ENCODE measurements at regions not wholly inside any gene's neighbourhood (a gene's known extent, or its start where the extent isn't known, plus 50 kb on each side); places are given as distances from the start of the nearest gene placed in this dataset.

DNA sequence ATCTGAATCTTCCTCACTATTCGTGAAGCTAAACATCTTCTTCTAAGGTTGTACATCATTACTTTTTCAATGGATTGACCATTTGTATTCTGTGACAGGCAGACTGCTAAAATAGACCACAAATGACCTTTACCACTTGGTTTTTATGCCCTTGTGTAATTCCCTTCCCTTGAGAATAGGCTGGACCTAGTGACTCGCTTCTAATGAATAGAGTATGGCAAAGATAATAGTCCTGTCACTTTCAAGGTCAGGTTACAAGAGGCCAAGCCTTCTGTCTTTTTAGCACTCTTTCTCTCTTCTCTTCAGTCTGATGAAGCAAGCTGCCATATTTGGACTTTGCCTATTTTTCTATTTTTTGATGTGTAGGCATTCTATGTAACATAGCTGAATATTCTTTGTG lies 492.9 kb downstream of the SOX6 start:
- DNase-seq, result no peak

DNA sequence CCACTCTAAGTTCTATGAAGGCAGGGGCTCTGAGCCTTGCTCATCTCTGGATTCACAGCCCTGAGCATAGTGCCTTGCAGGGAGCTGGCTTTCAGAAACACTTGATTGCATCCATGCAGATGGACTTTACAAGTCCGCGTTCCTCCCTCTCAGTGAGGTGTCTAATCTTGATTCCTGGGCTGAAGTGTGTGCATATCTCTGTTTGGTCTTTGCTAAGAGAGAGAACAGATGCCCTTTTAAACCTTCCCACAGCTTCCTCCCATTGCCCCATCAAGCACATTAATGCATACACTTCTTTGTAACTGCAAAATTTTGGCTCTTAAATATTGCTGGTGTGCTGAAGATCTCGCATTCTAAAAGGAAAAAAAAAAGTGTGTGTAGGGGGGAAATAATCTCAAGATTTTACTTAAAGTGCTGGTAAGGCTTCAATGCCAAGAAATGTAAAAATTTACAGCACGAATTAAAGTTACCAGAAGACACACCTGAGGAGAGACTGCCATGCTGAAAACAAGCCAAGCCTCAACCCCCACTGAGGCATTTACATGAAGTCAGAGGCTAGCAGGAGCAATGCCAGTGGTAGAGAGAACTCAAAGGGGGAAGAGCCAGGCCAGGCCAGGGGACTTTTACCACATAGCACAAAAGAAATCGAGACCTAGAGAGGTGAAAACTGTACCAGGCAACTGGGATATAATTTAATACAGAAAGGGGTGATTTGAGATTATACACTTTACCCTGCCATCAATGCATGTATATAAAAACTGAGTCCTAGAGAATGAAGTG lies 492.1 kb downstream of the SOX6 start:
- no peak for DNase-seq

DNA sequence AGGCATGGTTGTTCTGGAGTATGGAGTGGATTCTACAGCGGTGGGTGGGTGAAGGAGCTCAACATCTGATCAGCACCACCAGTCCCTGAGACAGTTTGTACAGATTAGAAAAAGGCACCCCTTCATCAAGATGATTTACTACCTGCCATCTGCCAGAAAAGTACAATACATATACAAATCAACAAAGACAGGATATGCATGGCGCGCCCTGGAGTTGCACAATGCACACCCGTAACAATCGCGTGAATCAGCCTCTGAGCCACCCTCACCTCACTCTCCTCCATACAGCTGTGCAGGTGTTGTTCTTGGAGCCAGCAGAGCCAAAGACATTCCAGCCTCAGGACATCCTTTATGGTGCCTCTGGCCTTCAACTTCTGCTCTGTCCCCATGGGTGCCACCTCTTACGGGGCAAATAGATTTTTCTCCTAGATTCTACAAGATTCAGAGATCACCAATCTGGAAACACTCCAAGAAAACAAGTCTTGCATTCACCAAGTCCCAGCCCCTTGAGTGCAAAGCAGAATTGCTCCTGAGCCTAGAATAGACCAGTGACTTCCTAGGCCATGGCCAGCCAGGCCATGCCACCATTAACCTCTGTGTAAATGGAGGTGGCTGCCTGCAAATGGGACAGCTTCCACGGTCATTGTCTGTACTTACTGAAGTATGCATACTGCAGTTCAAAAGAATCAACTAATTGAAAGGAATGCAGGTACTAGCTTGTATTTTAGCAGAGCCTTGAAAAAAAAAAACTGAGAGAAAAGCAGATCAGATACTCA lies 490.9 kb downstream of the SOX6 start:
- no peak for DNase-seq

DNA sequence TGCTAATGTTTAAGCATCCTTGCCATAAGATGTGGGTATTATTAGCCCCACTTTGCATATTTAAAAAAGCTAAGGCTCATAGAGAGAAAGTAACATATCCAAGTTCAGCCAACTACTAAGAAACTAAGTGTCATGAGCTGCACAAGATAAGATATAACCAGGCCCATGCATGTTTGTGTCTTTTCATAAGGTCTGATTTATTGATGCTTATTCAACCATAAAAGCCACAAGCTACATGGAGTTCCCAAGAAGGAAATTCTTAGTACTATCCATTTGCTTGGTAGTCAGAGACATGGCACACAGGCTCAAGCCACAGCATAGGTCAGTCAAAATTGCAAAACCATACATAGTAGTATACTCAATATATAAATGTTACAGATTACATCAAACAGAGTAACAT lies 488.5 kb downstream of the SOX6 start:
- no peak for DNase-seq

DNA sequence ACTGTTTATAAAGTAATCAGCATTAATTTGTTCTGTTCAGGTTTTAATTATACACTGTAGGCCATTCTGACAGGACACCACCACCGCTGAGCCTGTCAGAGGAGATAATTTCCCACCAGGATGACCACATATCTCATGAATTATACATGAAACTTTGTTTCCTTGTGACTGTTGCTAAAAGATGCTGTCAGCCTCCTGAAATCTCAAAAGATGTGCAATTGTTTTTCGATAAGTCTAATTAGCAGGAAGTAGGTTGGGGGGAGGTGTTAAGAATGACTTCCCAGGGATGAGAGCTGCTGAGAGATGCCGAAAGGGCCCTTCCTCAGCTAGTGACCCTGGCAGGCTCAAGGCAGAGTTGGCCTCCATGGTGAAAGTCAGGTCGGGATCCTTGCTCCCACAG lies 485.4 kb downstream of the SOX6 start:
- no peak for DNase-seq

DNA sequence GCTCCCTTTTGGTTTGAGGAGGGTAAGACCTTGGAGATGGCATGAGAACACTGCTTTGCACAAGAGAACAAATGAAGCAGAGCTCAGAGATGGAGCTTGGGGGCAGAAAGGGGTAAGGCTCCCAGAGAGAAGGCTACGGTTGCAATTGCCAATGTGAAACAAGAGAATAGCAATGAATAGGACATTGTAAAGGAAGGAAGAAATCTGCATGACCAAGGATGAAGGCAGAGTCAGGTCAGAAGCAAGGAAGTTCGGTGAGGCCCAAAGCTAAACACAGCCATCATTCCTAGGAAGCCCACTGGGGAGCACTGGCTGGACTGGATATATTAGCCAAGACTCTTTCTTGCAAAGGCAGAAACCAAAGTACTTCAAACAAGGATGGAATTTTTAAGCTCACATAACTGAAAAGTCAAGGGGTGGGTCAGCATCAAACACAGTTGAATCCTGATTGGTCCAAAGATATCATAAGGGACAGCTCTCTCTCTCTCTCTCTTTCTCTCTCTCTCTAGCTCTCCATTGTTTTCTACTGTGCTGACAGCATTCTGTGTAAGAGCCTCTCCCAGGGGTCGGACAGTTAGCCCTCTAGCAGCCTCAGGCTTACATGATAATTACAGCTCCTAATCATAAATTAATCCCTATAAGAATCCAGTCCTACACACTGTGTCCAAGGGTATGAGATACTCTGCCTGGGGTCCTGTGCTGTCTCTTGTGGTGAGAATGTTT lies 484.3 kb downstream of the SOX6 start:
- DNase-seq, result no peak

DNA sequence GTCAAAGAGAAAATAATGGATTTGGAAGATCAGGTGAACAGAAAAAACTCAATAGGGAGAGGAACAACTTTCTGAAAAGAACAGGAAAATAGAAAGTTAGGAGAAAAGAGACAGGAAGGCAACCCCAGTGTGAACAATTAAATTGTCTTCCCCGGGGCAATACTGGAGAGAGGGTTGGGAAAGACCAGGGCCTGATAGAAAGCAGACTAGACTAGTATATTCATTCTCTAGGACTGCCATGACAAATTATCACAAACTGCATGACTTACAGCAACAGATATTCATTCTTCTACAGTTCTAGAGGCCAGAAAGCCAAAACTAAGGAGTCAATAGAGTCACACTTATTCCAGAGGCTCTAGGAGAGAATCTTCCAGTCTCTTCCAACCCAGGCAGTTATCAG lies 482.8 kb downstream of the SOX6 start:
- DNase-seq, result no peak

DNA sequence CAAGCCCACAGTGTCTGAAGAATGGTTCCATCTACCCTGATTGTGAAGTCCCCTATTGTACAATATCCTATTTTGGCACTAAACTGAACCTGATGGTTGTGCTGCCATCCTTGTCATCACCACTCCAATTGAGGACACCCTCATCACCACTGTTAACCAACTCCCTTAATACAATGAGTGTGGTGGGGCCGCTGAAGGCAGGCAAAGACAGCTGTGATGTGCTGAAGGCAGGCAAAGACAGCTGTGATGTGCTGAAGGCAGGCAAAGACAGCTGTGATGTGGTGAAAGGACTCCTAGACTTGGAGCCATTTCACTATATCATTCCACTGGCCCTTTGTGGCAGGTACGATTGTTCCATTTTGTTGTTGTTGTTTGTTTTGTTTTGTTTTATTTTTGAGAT lies 481.6 kb downstream of the SOX6 start:
- DNase-seq, result no peak

DNA sequence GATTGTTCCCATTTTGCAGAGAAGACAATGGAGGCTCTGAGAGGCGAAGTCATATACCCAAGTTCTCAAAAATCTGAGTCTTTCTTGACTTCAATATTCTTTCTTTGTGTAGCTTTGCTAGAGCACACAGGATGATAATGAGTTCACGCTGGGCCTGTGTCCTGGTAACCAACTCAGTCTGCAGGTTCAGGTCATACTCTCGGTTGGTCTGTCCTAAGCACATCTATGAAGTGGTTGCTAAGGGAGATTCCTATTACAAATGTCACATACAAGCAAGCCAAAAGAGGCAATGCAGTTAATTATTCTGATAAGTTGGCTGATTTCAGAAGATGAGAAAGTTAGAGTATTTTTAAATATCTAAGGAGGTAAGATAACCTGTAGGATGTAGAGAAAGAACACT lies 481.0 kb downstream of the SOX6 start:
- DNase-seq, result no peak

DNA sequence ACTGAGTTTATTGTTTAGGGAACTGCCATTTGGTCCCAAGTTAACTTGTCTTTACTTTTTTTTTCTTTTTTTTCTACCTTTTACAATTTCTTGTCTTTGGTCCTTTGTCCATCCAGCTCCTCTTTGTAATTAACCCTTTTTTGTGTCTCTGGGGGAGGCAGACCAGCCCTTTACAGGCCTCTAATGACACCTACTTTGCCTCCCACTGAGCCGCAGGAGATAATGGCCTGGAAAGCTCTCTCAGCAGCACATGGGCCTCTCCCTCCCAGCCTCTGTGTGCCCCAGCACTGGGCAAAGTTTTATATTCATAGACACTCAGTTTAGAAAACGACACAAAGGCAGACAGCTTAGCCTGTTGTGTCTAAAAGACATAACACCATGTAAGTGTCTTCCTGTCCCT lies 480.4 kb downstream of the SOX6 start:
- DNase-seq, result no peak

DNA sequence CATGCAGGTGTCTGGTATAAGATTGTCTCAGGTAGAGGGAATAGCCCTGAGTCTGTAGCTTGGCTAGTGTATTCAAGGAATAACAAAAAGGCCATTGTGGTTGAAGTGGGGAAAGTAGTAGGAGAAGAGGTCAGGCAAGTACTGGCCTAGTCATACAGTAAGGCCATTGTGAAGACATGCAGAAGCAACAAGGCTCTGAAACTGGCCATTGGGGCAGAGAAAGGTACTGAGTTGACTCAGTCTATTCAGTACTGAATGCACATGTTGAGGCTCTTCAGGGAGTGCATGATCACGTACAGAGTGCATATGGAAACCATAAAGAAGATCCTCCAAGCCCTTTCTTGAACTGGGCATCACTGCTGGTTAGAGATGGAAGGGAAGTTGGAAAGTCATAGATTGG lies 477.6 kb downstream of the SOX6 start:
- no peak for DNase-seq

DNA sequence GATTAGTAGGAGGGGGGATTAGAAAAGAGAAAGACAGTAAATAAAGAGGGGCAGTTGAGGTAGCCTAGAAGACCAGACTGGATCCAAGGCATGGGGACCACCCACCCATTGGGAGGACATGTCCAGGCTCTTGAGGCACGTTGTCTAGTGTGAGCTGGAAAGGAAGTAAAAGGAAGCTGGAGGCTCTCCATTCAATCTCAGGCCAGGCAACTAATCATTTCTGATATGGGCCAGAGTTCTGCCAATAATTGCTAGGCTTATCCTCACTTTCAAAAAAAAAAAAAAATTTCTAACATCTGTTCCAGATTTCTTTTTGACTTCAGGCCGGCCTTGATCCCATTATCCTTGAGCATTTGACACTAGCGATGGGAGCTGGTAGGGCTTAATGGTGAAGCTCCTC lies 476.1 kb downstream of the SOX6 start:
- no peak for DNase-seq

DNA sequence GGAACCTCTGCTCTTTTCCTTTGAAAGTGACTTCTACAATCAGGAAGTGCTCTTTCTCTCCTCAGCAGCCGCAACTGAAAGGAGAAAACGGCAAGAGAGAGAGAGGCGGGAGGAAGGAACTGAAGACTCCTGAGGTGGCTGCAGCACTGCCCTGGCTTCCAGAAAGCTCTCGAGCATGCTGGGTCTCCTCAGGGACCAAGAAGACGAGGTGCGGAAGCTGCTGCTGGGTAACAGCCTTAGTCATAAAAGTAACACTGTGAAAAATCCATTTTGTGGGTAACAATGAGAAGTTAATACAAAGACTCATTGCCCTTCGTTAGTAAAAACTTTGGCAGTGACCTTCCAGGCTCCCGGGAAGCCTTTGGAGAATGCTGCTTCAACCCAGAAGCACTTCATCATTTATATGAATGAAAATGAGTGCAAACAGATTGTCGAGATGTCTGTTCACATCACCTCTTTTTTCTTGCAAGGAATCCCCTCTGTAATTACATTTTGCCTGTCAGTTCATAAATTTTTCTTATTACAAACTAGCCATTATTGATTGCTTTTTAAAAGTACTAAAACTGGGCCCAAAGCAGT lies 473.4 kb downstream of the SOX6 start:
- DNase-seq, result no peak

DNA sequence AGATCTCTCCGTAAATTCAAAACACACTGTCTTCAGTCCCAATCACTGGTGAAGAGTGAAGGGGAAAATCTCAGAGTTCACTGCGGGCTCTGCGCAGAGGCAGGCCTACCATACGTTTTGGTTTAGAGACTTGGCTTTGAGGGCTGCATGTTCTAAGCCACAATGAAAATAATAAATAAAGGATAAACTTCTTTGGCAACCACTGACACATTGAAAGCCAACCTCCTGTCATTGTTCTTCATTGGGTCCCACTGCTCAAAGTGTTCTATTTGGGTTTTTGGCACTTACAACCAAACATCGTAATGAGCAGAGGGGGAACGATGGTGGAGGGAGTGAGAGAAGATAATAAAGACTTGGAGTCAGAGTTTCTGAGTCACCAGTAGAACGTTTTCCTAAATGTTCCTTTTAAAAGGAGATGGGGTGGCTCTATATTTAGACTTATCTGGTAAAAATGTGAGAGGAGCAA lies 472.9 kb downstream of the SOX6 start:
- DNase-seq, result no peak

DNA sequence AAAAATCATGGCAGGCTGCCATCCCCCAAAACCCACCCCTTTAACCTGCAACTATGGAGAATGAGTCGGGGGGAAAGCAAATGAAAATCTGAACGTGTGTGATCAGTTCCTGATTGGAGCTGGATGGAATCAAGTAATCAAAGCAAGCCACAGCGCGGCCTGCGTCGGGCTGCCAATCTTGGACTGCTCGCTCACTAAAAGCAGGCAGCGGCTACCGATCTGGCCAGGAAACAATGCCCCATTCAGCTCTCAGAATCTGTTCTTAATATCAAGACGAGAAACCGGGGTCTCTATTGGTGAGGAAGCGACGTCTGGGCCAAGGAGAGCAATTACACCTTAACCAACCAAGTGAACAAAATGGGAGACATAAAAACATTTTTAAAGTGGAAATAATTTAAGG lies 472.2 kb downstream of the SOX6 start:
- DNase-seq, result no peak

DNA sequence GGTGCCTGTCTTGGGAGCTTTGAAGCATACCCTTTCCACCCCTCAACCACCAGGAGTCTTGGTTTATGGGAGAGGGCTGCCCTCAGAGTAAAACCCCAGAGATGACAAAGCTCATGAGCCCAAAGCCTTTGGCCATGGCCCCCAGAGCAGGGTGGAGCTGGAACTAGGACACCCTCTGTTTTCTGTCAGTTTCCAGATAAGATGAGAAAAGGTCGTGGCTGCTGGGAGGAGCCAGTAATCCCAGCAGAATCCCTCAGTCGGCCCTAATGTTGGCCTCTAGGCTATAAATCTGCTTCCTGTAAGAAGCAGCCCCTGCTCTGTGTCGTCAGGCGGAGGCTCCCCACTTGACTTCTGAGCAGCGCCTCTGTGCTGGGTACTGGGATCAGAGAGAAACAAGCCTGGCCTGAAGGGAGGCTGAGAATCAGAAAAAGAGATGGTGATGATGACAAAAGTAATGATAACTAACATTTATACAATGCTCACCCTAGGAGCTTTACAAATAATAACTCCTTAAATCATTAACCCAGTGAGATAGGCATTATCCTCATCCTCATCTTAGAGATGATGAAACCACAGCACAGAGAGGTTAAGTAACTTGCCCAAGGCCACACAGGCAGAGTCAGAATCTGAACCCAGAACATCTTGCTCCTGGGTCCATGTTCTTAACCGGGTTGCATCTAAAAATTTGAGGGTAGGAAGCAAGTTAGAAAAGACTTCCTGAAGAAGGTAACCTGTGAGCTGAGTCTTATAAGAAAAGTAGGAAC lies 471.4 kb downstream of the SOX6 start:
- no peak for DNase-seq

DNA sequence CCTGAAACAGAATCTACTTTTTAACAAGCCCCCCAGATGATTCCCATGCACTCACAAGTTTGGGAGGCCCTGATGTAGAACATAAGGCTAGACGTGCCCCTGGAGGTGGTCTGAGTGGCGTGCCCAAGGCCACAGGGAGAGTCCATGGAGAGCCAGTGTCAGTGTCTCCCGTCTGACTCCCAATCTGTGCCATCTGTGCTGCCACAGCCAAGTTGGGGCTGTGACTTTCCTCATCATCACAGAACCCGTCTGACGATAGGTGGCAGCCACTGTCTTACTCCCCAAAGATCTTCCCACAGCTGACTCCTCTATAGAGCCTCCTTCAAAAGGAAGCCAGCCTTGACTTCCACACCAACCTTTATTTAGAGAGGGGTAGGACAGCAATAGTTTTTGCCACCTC lies 470.5 kb downstream of the SOX6 start:
- DNase-seq, result no peak

DNA sequence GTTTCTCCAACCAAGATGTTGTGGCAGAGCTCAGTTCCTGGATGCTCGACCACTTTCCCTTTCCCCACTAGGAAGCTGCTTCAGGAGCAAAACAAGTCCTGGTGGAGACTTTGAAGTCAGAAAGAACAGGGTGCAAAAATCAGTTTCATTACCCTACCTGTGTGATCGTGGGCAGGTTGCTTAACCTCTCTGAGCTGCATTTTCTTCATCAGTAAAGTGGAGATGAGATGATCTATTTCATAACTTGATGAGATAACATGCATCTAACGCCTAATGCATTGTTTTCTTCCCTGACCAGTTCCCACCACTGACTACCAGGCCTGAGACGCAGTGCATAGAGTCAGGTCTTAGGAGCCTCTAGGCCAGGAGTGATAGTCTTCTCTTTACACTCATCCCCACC lies 470.0 kb downstream of the SOX6 start:
- DNase-seq, result no peak

DNA sequence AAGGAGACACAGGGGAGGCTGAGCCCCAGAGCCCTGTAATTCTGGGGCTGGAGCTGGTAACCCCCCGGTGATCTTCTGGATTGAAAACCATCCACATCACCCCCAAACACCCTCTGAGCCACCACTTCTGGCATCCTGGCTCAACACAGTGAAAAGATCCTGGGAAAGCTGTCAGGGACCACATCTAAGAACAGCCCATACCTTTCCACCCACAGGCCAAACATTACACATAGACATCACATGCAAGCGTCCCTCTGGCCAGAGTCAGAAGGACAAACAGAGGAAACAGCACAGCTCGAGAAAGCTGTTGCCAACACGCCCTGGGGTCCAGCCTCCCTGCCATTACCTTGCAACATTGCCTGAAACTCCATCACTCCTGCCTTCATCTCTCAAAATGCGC lies 469.5 kb downstream of the SOX6 start:
- DNase-seq, result no peak

DNA sequence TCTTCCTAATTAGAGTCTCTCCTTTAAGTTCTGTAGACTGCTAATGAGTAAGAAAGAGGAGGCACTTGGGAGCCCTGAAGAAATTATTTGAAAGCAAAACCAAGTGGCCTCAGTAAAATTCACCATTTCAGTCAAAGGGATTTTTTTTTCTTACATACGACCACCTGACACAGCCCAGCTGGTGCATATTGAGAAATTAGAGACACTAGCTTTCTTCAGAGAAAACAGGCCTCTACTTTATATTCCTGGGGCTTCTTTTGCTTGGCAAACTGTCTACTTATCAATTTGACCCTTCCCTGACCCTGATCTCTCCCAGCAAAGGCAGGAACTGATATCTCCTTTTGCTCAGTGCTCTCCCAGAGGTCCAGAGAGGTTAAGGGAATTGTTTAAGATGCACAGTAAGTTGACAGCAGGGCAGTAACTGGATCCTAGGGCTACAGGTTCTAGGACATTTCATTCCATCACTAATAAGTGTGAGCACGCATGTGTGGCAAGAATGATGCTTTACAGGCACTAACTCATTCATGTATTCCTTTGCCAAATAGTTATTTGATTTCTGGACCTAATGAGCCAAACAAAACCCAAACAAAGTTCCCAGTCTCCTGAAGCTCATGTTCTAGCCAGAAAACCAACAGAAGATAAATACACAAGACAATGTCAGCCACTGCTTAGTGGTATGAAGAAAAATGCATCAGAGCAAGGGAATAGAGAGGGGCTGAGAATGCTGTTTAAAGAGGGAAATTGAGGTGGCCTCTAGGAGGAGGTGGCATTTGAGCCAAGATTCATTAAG lies 467.6 kb downstream of the SOX6 start:
- DNase-seq, result no peak

DNA sequence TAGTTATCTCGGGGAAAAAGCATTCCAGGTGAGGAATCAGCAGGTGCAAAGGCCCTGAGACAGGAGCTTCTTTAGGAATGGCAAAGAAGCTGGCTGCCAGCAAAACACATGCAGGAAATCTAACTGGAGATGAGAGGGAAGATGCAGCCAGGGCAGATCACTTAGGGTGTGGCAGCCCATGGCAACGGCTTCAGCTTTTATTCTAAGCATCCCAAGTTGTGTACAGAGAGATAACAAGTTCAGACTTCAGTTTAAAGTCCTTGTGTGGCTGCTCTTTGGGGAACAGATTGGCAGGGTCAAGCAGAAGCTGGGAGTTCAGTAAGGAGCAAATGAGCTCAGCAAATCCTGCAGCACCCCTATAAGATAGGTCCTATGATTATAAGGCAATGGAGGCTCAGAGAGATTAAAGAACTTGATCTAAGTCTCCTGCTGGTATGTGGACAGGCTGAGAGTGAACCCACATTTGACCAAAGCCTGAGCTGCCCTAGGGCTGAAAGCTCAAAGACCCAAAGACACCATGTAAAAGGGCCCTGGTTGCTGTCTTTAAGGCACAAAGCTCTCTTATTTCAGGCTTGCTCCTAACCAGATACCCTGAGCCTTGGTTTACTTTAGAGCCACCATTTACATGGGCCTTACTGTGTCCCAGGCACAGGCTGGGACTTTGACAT lies 466.8 kb downstream of the SOX6 start:
- no peak for DNase-seq
